ENCODE measurements at regions not wholly inside any gene's neighbourhood (a gene's known extent, or its start where the extent isn't known, plus 50 kb on each side); places are given as distances from the start of the nearest gene placed in this dataset.

GRCh38 chr10:21217748-21218367 is 307.6 kb downstream of the SKIDA1 start:
- TF ChIP-seq CTCF (IDR thresholded peaks at IDR 0.05; ENCODE audit: low read depth, low read length, missing control alignments) = no peak
- no peak overlapping the region for H3K4me3 ChIP-seq (ENCODE audit: low read depth, low read length)
- in situ Hi-C loops (cut with HindIII; ENCODE audit: low sequenced_read_pairs) = no loop called here
- no peak for DNase-seq (ENCODE audit: low read depth)

DNA sequence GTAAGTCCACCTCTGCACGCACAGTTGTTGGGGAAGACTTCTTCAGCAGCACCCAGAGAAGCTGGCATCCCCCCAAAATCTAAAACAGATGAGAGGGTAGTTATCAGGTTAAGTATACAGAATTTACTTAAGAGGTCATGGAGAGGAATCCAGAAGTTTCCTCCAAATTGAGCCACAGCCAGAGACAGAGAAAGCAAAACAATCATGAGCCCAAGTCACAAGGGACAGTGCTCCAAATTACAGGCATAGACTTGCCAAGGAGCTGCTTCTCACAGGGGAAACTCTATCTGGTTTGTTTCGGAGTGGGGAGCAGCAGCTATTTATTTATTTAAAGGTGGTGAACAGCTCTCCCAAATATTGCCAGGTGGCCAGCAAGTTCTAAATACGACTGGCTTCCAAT is 308.4 kb downstream of the SKIDA1 start:
- DNase-seq (ENCODE audit: low read depth) = no peak
- TF ChIP-seq CTCF (IDR thresholded peaks at IDR 0.05; ENCODE audit: low read depth, low read length, missing control alignments) = no peak
- in situ Hi-C loops (cut with HindIII; ENCODE audit: low sequenced_read_pairs) = no loop called here
- H3K4me3 ChIP-seq (ENCODE audit: low read depth, low read length) = no peak overlapping the region

- DNase-seq (ENCODE audit: low read depth) = no peak
- TF ChIP-seq CTCF (IDR thresholded peaks at IDR 0.05; ENCODE audit: low read depth, low read length, missing control alignments) = no peak
- in situ Hi-C loops (cut with HindIII; ENCODE audit: low sequenced_read_pairs) = no loop called here
- H3K4me3 ChIP-seq (ENCODE audit: low read depth, low read length) = no peak overlapping the region
Measured at GRCh38 chr10:21214329-21214728, 311.2 kb downstream of the SKIDA1 start.

GRCh38 chr10:21213381-21213780 is 312.1 kb downstream of the SKIDA1 start:
- no peak for DNase-seq (ENCODE audit: low read depth)
- in situ Hi-C loops (cut with HindIII; ENCODE audit: low sequenced_read_pairs) = no loop called here
- no peak for TF ChIP-seq CTCF (IDR thresholded peaks at IDR 0.05; ENCODE audit: low read depth, low read length, missing control alignments)
- no peak overlapping the region for H3K4me3 ChIP-seq (ENCODE audit: low read depth, low read length)

DNA sequence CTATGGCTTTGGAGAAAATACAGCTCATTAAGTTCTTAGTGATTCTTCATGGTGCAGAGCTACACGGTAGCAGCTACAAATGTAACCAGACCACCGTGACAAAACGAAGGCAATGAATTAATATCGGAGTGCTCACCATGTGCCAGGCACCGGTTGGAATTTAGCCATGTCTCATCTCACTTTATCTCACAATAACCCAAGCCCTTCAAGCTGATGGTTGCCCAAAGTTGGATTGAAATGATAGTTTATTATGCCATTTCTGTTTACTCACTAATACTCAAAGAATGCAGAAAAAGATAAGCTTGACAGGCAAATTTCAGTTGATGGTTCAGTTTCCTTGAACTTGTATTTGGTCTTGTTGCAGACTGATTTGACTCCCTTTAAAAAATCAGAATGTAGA is 312.6 kb downstream of the SKIDA1 start:
- in situ Hi-C loops (cut with HindIII; ENCODE audit: low sequenced_read_pairs) = no loop called here
- DNase-seq (ENCODE audit: low read depth) = no peak
- H3K4me3 ChIP-seq (ENCODE audit: low read depth, low read length) = no peak overlapping the region
- no peak for TF ChIP-seq CTCF (IDR thresholded peaks at IDR 0.05; ENCODE audit: low read depth, low read length, missing control alignments)

DNA sequence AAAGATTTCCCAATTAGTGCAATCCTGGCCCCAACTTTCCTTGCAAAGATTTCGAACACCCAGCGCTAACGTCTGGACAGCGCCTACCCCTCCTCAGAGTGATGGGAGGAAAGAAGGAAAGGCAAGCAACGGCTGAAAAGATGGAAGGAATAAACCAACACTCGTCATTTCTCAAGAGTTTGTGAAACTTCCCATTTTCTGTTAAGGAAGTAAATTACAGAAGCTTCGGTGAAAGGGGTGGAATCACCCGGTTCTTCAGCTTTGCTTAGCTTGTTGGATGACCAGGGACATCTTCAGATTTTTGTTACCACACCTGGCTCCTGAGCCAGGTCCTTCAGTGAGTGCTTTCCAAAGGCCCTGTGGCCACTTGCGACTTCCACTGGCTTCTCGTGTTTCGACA is 313.1 kb downstream of the SKIDA1 start:
- TF ChIP-seq CTCF (IDR thresholded peaks at IDR 0.05; ENCODE audit: low read depth, low read length, missing control alignments) = no peak
- in situ Hi-C loops (cut with HindIII; ENCODE audit: low sequenced_read_pairs) = no loop called here
- no peak for DNase-seq (ENCODE audit: low read depth)
- no peak overlapping the region for H3K4me3 ChIP-seq (ENCODE audit: low read depth, low read length)
